Spleen (tissue), 7 donors: ENCODE measurements at regions not wholly inside any gene's neighbourhood (a gene's known extent, or its start where the extent isn't known, plus 50 kb on each side); places are given as distances from the start of the nearest gene placed in this dataset.

Source experiments
- POLR2A ChIP-seq, 3 donors: fragments of 450-650 bp; IDR thresholded peaks; one replicate each; pipeline ENCODE4 v1.5.1; 2017; ENCODE audit warnings: antibody characterized with exemption in 3 of 3, mild to moderate bottlenecking in 1 of 3
- POLR2AphosphoS5 ChIP-seq, 3 donors: sonication (generic); formaldehyde crosslinking; IDR thresholded peaks; one replicate each; pipeline ENCODE4 v1.5.1; 2017; ENCODE audit warnings: antibody characterized with exemption in 3 of 3
- TF ChIP-seq, protein P1 (sequence below), 11 experiments: fragments of 200-600 bp in 7 of 11; fragments of 450-650 bp in 4 of 11; sonication (generic) in 4 of 11; IDR thresholded peaks in 8 of 11; conservative IDR thresholded peaks in 3 of 11; 1 replicate in 7 of 11; 2 replicates in 4 of 11; pipeline versions ENCODE4 v1.4.0 to v1.8.0; 2016 to 2021; ENCODE audit warnings: antibody characterized with exemption in 11 of 11, inconsistent platforms in 4 of 11, mild to moderate bottlenecking in 1 of 11
- donor health status: DM: no; HTN: no; CAD: no; lungs with moderate emphysema.
- donor health status: DM: no; HTN: no; CAD: no.
- donor health status: DM: no; HTN: no; CAD: no.

DNA sequence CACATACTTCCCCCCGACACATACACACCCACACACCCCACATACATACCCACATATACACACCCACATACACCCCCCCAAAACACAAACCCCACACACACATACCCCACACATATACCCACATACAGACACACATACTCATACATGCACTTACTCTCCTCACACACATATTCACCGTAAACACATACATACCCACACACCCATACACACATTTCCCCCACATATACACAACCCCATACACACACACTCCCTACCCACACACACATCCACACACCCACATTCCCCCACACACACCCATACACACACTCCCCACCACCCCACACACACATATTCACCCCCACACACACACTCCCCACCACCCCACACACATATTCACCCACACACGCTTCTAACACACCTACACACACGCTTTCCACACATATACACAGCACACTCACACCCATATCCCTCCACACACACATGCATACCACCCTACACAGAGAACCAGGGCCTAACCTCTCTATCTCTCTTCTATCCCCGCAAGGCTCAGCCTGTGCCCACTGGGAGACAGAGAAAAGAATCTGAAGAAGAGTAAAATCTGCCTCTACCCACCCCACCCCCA is 182.4 kb upstream of the ETAA1 start:
- TF ChIP-seq POLR2AphosphoS5 (IDR thresholded peaks at IDR 0.05) (no peak), POLR2A (IDR thresholded peaks at IDR 0.05) (no peak)
- TF ChIP-seq, protein P1, sequence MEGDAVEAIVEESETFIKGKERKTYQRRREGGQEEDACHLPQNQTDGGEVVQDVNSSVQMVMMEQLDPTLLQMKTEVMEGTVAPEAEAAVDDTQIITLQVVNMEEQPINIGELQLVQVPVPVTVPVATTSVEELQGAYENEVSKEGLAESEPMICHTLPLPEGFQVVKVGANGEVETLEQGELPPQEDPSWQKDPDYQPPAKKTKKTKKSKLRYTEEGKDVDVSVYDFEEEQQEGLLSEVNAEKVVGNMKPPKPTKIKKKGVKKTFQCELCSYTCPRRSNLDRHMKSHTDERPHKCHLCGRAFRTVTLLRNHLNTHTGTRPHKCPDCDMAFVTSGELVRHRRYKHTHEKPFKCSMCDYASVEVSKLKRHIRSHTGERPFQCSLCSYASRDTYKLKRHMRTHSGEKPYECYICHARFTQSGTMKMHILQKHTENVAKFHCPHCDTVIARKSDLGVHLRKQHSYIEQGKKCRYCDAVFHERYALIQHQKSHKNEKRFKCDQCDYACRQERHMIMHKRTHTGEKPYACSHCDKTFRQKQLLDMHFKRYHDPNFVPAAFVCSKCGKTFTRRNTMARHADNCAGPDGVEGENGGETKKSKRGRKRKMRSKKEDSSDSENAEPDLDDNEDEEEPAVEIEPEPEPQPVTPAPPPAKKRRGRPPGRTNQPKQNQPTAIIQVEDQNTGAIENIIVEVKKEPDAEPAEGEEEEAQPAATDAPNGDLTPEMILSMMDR (IDR thresholded peaks at IDR 0.05 in 8 of 11, conservative IDR thresholded peaks at IDR 0.05 in 3 of 11) = no peak
